ENCODE measurements at regions not wholly inside any gene's neighbourhood (a gene's known extent, or its start where the extent isn't known, plus 50 kb on each side); places are given as distances from the start of the nearest gene placed in this dataset.

GRCh38 chr10:21030091-21030490 is 133.0 kb upstream of the NEBL start:
- TF ChIP-seq CTCF (optimal IDR thresholded peaks at IDR 0.05 in 1 of 3, IDR thresholded peaks at IDR 0.05 in 1 of 3, conservative IDR thresholded peaks at IDR 0.05 in 1 of 3; ENCODE audit: extremely low read depth in 1 of 3, insufficient read depth in 2 of 3, low read length in 3 of 3) (no peak), EZH2 (IDR thresholded peaks at IDR 0.05; ENCODE audit: low read length) (no peak)

Data from keratinocyte (primary cell).